Body of pancreas (tissue), 4 donors: ENCODE measurements at regions not wholly inside any gene's neighbourhood (a gene's known extent, or its start where the extent isn't known, plus 50 kb on each side); places are given as distances from the start of the nearest gene placed in this dataset.

Experiments used
- ATAC-seq: fragments of 150-250 bp; one replicate; pipeline ENCODE4 v1.9.1; 2016
- DNase-seq, 4 donors: peaks; one replicate each; pipeline ENCODE4 v3.0.0-alpha.2; 2019
- H3K27ac ChIP-seq, 4 donors: fragments of 200-600 bp; sonication (generic); 1 replicate in 3 of 4; 2 replicates in 1 of 4; pipeline versions ENCODE4 v1.5.1 to v1.6.1; 2016 to 2019; ENCODE audit warnings: mild to moderate bottlenecking in 1 of 4, mixed read lengths in 1 of 4, moderate library complexity in 1 of 4
- H3K27me3 ChIP-seq, 2 donors: fragments of 200-600 bp; sonication (generic); one replicate each; pipeline ENCODE4 v1.6.0; 2016; ENCODE audit warnings: mild to moderate bottlenecking in 1 of 2
- H3K36me3 ChIP-seq, 2 donors: fragments of 200-600 bp; sonication (generic); replicated peaks in 1 of 2; 2 replicates each; pipeline ENCODE4 v1.5.1; 2016; ENCODE audit warnings: low read depth in 2 of 2; ENCODE audit not compliant: insufficient read depth in 1 of 2
- H3K4me1 ChIP-seq: fragments of 200-600 bp; sonication (generic); one replicate; pipeline ENCODE4 v1.6.0; 2016
- H3K4me3 ChIP-seq, 2 donors: fragments of 200-600 bp; sonication (generic); 1 replicate in 1 of 2; 2 replicates in 1 of 2; pipeline ENCODE4 v1.5.1; 2016 to 2019
- H3K9me3 ChIP-seq, 3 donors: fragments of 200-600 bp; sonication (generic); 1 replicate in 2 of 3; 2 replicates in 1 of 3; pipeline ENCODE4 v1.5.1; 2016
- POLR2A ChIP-seq, 3 donors: fragments of 450-650 bp; IDR thresholded peaks; one replicate each; pipeline ENCODE4 v1.6.1; 2016; ENCODE audit warnings: antibody characterized with exemption in 3 of 3, mild to moderate bottlenecking in 2 of 3
- WGBS, 2 donors: methylation state at CpG; one replicate each; pipeline ENCODE4 v1.1.5; 2017; 5-methylcytosine and 5-hydroxymethylcytosine counted together
- intact Hi-C: fragments of 100-400 bp; cut with DNase I; formaldehyde crosslinking; loops from one replicate; pipeline ENCODE4 v1.15.1; 2023
- TF ChIP-seq, protein P1 (sequence below), 7 experiments: fragments of 450-650 bp in 4 of 7; fragments of 200-600 bp in 3 of 7; sonication (generic) in 3 of 7; IDR thresholded peaks; one replicate each; pipeline ENCODE4 v1.5.1; 2016 to 2019; ENCODE audit warnings: antibody characterized with exemption in 7 of 7

DNA sequence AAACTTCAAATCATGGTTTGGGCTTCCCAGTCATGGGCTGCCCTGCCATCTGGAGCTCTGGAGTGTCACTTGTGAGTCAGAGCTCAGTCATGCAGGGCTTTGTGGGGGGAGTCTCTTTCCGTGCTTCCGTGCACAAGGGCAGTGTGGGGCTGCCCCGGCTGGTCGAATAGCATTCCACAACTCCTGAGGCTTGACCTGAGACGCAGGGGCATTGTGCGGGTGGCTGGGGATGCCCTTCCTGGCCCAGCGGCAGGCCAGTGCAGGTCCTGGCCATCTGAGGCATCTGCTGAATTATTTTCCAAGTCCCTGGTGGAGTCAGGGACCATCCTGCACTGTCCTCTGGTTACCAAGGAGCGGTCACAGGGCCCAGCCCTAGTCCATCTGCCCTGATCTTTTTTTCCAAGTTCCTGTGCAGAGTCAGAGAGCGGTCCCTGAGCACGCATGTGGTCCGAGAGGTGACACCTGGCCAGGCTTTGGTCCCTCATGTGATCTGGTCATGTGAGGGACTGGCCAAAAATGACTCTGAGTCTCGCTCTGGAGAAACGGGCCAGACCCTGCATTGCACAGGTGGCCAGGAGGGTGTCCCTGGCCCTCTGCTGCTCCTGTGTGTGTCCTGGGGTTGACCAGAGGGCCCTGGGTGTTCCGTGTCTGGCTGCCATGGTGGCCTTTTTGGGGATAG is 167.0 kb upstream of the ALG10B start:
- no peak for ATAC-seq
- intact Hi-C loops = no loop called here

DNA sequence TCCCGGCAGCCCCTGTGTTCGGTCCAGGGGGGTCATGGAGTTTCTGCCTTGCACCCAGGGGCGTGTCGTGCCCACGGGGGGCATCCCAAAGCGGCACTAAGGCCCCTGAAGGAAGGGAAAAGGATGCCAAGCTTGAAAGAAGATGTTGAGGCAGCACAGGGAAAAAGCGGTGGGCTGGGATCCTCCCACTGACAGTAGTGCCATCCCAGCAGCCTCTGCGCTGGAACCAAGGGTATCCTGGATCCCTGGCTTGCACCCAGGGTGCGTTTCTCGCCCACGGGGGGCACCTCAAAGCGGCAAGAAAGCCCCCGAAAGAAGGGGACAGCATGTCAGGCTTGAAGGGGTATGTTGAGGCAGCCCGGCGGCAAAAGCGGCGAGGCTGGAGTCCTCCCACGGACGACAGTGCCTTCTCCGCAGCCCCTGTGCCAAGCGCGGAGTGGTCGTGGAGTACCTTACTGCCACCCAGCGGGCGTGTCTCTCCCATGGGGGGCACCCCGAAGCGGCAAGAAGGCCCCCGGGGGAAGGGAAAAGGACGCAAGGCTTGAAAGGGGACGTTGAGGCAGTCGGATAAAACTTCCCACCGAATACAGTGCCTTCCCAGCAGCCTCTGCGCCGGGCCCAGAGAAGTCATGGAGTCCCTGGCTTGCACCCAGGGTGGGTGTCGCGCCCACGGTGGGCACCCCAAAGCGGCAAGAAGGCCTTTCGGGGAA is 164.4 kb upstream of the ALG10B start:
- Histone ChIP-seq H3K9me3 (peaks cover 0 to 7% (median 0%) of the 10 kb centered on the region in 3 donors), H3K36me3 (no peaks in the 10 kb centered on the region), H3K27me3 (no peaks in the 10 kb centered on the region), H3K4me3 (no peak overlapping the region), H3K4me1 (no peaks in the 10 kb centered on the region), H3K27ac (no peak overlapping the region)
- DNase-seq = no peak
- intact Hi-C loops = no loop called here
- no peak for ATAC-seq
- TF ChIP-seq POLR2A (IDR thresholded peaks at IDR 0.05) = no peak
- TF ChIP-seq, protein P1, sequence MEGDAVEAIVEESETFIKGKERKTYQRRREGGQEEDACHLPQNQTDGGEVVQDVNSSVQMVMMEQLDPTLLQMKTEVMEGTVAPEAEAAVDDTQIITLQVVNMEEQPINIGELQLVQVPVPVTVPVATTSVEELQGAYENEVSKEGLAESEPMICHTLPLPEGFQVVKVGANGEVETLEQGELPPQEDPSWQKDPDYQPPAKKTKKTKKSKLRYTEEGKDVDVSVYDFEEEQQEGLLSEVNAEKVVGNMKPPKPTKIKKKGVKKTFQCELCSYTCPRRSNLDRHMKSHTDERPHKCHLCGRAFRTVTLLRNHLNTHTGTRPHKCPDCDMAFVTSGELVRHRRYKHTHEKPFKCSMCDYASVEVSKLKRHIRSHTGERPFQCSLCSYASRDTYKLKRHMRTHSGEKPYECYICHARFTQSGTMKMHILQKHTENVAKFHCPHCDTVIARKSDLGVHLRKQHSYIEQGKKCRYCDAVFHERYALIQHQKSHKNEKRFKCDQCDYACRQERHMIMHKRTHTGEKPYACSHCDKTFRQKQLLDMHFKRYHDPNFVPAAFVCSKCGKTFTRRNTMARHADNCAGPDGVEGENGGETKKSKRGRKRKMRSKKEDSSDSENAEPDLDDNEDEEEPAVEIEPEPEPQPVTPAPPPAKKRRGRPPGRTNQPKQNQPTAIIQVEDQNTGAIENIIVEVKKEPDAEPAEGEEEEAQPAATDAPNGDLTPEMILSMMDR (IDR thresholded peaks at IDR 0.05) = no peak
- 59 to 64% methylated on average over 37 to 39 of the region's 39 CpGs for WGBS, 2 donors

More for the DNA sequence above, 167.0 kb upstream of the ALG10B start:
- TF ChIP-seq, protein P1 (IDR thresholded peaks at IDR 0.05) = no peak
- no peak for TF ChIP-seq POLR2A (IDR thresholded peaks at IDR 0.05)
- no peak for DNase-seq
- 75 to 81% methylated on average over 12 to 14 of the region's 14 CpGs for WGBS, 2 donors
- Histone ChIP-seq H3K9me3 (peaks cover 0 to 12% (median 0%) of the 10 kb centered on the region in 3 donors), H3K27ac (no peak overlapping the region), H3K4me1 (no peaks in the 10 kb centered on the region), H3K36me3 (no peaks in the 10 kb centered on the region), H3K27me3 (no peaks in the 10 kb centered on the region), H3K4me3 (no peak overlapping the region)

DNA sequence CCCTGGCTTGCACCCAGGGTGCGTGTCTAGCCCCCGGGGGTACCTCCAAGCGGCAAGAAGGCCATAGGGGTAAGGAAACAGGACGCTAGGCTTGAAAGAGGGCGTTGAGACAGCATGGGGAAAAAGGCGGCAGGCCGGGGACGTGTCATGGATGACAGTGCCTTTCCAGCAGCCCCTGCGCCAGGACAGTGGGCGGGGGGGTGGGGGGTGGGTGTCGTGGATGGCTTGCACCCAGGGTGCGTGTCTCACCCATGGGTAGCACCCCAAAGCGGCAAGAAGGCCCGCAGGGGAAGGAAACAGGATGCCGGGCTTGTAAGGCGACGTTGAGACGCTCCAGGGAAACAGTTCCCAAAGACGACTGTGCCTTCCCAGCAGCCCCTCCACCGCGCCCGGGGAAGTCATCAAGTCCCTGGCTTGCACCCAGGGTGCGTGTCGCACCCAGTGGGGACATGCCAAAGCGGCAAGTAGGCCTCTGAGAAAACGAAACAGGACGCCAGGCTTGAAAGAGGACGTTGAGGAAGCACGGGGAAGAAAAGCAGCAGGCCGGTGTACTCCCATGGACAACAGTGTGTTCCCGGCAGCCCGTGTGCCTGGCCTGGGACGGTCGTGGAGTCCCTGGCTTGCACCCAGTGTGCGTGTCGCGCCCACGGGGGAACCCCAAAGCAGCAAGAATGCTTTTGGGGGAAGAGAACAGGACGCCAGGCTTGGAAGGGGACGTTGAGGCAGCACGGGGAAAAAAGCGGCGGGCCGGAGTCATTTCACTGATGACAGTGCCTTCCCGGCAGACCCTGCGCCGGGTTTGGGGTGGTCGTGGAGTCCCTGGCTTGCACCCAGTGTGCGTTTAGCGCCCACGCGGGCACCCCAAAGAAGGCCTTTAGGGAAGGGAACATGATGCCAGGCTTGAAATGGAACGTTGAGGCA is 163.5 kb upstream of the ALG10B start:
- Histone ChIP-seq H3K4me3 (no peak overlapping the region), H3K27me3 (no peaks in the 10 kb centered on the region), H3K27ac (no peak overlapping the region), H3K4me1 (no peaks in the 10 kb centered on the region), H3K9me3 (peaks cover 0 to 2% (median 0%) of the 10 kb centered on the region in 3 donors), H3K36me3 (no peaks in the 10 kb centered on the region)
- DNase-seq = no peak
- ATAC-seq = no peak
- 65 to 70% methylated on average over 39 to 49 of the region's 53 CpGs for WGBS, 2 donors
- TF ChIP-seq, protein P1 (IDR thresholded peaks at IDR 0.05) = no peak
- TF ChIP-seq POLR2A (IDR thresholded peaks at IDR 0.05) = no peak
- intact Hi-C loops = no loop called here

DNA sequence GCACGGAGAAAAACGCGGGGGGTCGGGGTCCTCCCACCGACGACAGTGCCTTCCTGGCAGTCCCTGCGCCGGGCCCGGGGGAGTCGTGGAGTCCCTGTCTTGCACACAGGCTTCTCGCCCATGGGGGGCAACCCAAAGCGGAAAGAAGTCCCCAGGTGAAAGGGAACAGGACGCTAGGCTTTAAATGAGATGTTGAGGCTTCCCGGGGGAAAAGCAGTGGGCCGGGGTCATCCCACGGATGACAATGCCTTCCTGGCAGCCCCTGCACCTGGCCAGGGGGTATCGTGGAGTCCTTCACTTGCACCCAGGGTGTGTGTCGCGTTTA is 162.9 kb upstream of the ALG10B start:
- H3K4me1 ChIP-seq = no peaks in the 10 kb centered on the region
- no peaks in the 10 kb centered on the region for H3K9me3 ChIP-seq
- no peaks in the 10 kb centered on the region for H3K36me3 ChIP-seq
- H3K27ac ChIP-seq = no peak overlapping the region
- no peak for DNase-seq
- ATAC-seq = no peak
- H3K27me3 ChIP-seq = no peaks in the 10 kb centered on the region
- 60 to 65% methylated on average over 19 of the region's 19 CpGs for WGBS, 2 donors
- intact Hi-C loops = no loop called here
- TF ChIP-seq, protein P1 (IDR thresholded peaks at IDR 0.05) = no peak
- no peak for TF ChIP-seq POLR2A (IDR thresholded peaks at IDR 0.05)
- H3K4me3 ChIP-seq = no peak overlapping the region
